ENCODE measurements at regions not wholly inside any gene's neighbourhood (a gene's known extent, or its start where the extent isn't known, plus 50 kb on each side); places are given as distances from the start of the nearest gene placed in this dataset.

GRCh38 chr7:115822801-115823200, 207.8 kb downstream of the TFEC start:
- H3K27ac ChIP-seq (ENCODE audit: low read depth, low read length, poor library complexity, severe bottlenecking), result no peak overlapping the region
- BruUV-seq (replicated peaks), result no TSS peak
- TF ChIP-seq, protein P1, sequence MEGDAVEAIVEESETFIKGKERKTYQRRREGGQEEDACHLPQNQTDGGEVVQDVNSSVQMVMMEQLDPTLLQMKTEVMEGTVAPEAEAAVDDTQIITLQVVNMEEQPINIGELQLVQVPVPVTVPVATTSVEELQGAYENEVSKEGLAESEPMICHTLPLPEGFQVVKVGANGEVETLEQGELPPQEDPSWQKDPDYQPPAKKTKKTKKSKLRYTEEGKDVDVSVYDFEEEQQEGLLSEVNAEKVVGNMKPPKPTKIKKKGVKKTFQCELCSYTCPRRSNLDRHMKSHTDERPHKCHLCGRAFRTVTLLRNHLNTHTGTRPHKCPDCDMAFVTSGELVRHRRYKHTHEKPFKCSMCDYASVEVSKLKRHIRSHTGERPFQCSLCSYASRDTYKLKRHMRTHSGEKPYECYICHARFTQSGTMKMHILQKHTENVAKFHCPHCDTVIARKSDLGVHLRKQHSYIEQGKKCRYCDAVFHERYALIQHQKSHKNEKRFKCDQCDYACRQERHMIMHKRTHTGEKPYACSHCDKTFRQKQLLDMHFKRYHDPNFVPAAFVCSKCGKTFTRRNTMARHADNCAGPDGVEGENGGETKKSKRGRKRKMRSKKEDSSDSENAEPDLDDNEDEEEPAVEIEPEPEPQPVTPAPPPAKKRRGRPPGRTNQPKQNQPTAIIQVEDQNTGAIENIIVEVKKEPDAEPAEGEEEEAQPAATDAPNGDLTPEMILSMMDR (conservative IDR thresholded peaks at IDR 0.05; ENCODE audit: low read length), result no peak
- no peak for TF ChIP-seq EZH2phosphoT487 (IDR thresholded peaks at IDR 0.05; ENCODE audit: borderline replicate concordance, low read depth, low read length)
- no peaks in the 10 kb centered on the region for H3K36me3 ChIP-seq (ENCODE audit: insufficient read depth, low read length)
- no peaks in the 10 kb centered on the region for H3K9me3 ChIP-seq (ENCODE audit: low read length)
- H3K9me2 ChIP-seq (ENCODE audit: insufficient read depth, low read length), result no peaks in the 10 kb centered on the region
- H3K4me2 ChIP-seq (ENCODE audit: low read length), result no peak overlapping the region
- CTCF ChIA-PET (ENCODE audit: unreplicated experiment), result no interaction called here
- H3K4me3 ChIP-seq (ENCODE audit: low read depth, low read length, poor library complexity, severe bottlenecking), result no peak overlapping the region
- POLR2A ChIA-PET, result interaction anchor here (0.6 kb wide), 3 partner anchors 11 to 1942 kb away, joined by 3 to 5 read pairs (median 3); no protein-coding TSS in a partner anchor
- no peaks in the 10 kb centered on the region for H3K79me2 ChIP-seq (ENCODE audit: insufficient read depth, low read depth, low read length)
- intact Hi-C loops (cut with micrococcal nuclease; ENCODE audit: unreplicated experiment), result no loop called here
- H4K20me1 ChIP-seq (ENCODE audit: insufficient read depth, low read length), result no peaks in the 10 kb centered on the region
- H3K4me1 ChIP-seq (ENCODE audit: insufficient read depth, low read length, poor library complexity, severe bottlenecking), result no peaks in the 10 kb centered on the region
- no peak overlapping the region for H2AFZ ChIP-seq (ENCODE audit: low read length)
- DNase-seq (ENCODE audit: low spot score), result no peak

DNA sequence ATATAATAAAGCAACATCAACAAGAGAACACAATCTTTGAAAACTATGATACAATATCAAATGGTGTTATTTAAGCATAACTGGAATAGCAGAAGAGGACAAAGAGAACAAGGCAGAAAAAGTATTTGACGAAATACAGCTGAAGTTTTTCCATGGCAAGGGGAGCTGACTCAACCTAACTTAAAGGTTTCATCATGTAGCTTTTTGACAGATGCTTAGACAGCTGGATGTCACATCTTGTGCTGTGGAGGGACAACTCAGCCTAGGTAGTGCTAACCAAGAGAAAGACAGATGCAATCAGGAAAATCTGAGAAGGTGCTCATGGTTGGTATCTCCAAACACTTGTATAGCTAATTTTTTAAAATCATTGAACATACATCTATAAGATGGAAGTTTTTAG, 208.2 kb downstream of the TFEC start:
- no peaks in the 10 kb centered on the region for H4K20me1 ChIP-seq (ENCODE audit: insufficient read depth, low read length)
- H3K9me3 ChIP-seq (ENCODE audit: low read length), result no peaks in the 10 kb centered on the region
- H3K9me2 ChIP-seq (ENCODE audit: insufficient read depth, low read length), result no peaks in the 10 kb centered on the region
- ChIA-PET CTCF (ENCODE audit: unreplicated experiment) (no interaction called here), POLR2A (interaction anchor here (0.6 kb wide), 3 partner anchors 11 to 1942 kb away, joined by 3 to 5 read pairs (median 3); no protein-coding TSS in a partner anchor)
- BruUV-seq (replicated peaks), result no TSS peak
- DNase-seq (ENCODE audit: low spot score), result no peak
- H3K36me3 ChIP-seq (ENCODE audit: insufficient read depth, low read length), result no peaks in the 10 kb centered on the region
- intact Hi-C loops (cut with micrococcal nuclease; ENCODE audit: unreplicated experiment), result no loop called here
- no peaks in the 10 kb centered on the region for H3K79me2 ChIP-seq (ENCODE audit: insufficient read depth, low read depth, low read length)
- H3K4me3 ChIP-seq (ENCODE audit: low read depth, low read length, poor library complexity, severe bottlenecking), result no peak overlapping the region
- no peaks in the 10 kb centered on the region for H3K4me1 ChIP-seq (ENCODE audit: insufficient read depth, low read length, poor library complexity, severe bottlenecking)
- no peak overlapping the region for H3K27ac ChIP-seq (ENCODE audit: low read depth, low read length, poor library complexity, severe bottlenecking)
- H2AFZ ChIP-seq (ENCODE audit: low read length), result no peak overlapping the region
- no peak overlapping the region for H3K4me2 ChIP-seq (ENCODE audit: low read length)
- TF ChIP-seq, protein P1 (conservative IDR thresholded peaks at IDR 0.05; ENCODE audit: low read length), result no peak
- no peak for TF ChIP-seq EZH2phosphoT487 (IDR thresholded peaks at IDR 0.05; ENCODE audit: borderline replicate concordance, low read depth, low read length)

DNA sequence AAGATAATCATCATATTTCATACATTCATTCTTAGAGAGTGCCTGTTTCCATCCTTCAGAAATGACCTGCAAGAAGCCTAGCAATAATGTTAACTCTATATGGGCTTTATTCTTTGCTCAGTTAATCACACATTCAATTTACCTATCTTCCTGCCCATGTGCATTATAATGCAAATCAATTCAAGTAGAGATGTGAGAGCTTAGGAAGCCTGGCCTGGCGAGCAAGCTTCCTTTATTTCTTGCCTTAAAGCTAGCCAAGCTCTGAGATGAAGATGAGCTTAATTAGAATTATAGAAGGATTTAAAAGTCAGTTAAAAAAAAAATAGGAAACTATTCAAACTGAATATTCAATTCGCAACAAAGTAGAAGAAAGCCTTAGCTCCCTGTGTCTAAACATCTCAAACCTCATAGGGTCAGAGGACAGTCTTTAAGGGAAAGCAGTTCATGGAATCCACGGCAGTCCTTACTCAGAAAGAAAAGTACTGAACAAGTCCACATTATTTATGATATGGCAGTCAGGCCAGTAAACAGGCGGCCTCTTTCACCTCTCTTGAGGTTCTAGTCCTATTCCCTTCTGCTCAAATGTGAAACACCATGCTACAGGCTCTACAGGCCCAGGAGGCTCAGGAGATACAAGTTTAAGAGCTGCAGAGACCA, 214.1 kb downstream of the TFEC start:
- Histone ChIP-seq H3K9me2 (ENCODE audit: insufficient read depth, low read length) (no peaks in the 10 kb centered on the region), H3K4me1 (ENCODE audit: insufficient read depth, low read length, poor library complexity, severe bottlenecking) (no peaks in the 10 kb centered on the region), H3K79me2 (ENCODE audit: insufficient read depth, low read depth, low read length) (no peaks in the 10 kb centered on the region), H4K20me1 (ENCODE audit: insufficient read depth, low read length) (no peaks in the 10 kb centered on the region), H3K36me3 (ENCODE audit: insufficient read depth, low read length) (no peaks in the 10 kb centered on the region), H3K9me3 (ENCODE audit: low read length) (no peaks in the 10 kb centered on the region), H3K27ac (ENCODE audit: low read depth, low read length, poor library complexity, severe bottlenecking) (no peak overlapping the region), H3K4me2 (ENCODE audit: low read length) (no peak overlapping the region), H3K4me3 (ENCODE audit: low read depth, low read length, poor library complexity, severe bottlenecking) (no peak overlapping the region), H2AFZ (ENCODE audit: low read length) (no peak overlapping the region)
- TF ChIP-seq, protein P1 (conservative IDR thresholded peaks at IDR 0.05; ENCODE audit: low read length), result no peak
- no peak for TF ChIP-seq EZH2phosphoT487 (IDR thresholded peaks at IDR 0.05; ENCODE audit: borderline replicate concordance, low read depth, low read length)
- intact Hi-C loops (cut with micrococcal nuclease; ENCODE audit: unreplicated experiment), result no loop called here
- DNase-seq (ENCODE audit: low spot score), result no peak
- ChIA-PET POLR2A (no interaction called here), CTCF (ENCODE audit: unreplicated experiment) (no interaction called here)
- no TSS peak for BruUV-seq (replicated peaks)
